ENCODE measurements at regions not wholly inside any gene's neighbourhood (a gene's known extent, or its start where the extent isn't known, plus 50 kb on each side); places are given as distances from the start of the nearest gene placed in this dataset.
A peak's percentile ranks its signal among the peaks of the same experiment; 100 is the strongest.

DNA sequence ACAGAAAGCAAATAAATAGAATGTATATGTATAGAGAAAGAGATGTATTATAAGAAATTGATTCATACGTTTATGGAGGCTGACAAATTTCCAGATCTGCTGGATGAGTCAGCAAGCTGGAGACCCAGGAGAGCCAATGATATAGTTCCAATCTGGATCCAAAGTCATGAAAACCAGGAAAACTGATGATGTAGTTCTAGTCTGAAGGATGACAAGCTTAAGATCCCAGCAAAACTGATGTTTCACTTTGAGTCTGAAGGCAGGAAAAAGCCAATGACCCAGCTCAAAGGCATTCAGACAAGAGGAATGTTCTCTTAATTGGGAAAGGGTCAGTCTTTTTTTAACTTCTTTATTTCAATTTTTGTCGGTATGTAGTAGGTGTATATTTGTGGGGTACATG, 102.6 kb downstream of the LHFPL1 start:
- Histone ChIP-seq H3K27ac (ENCODE audit: low read length) (no peak overlapping the region), H3K36me3 (ENCODE audit: control insufficient read depth, insufficient read depth, low read length) (no peaks in the 10 kb centered on the region), H3K27me3 (ENCODE audit: control insufficient read depth, insufficient read depth, low read length) (no peaks in the 10 kb centered on the region), H3K4me3 (ENCODE audit: low read length) (no peak overlapping the region), H3K9me3 (ENCODE audit: control insufficient read depth, insufficient read depth, low read length) (no peaks in the 10 kb centered on the region), H3K4me1 (ENCODE audit: control insufficient read depth, insufficient read depth, low read length) (no peaks in the 10 kb centered on the region)
- WGBS (ENCODE audit: insufficient coverage, insufficient read length), result 100% methylated on average over 1 of the region's 2 CpGs
- DNase-seq (ENCODE audit: low read depth, low spot score), result no peak

DNA sequence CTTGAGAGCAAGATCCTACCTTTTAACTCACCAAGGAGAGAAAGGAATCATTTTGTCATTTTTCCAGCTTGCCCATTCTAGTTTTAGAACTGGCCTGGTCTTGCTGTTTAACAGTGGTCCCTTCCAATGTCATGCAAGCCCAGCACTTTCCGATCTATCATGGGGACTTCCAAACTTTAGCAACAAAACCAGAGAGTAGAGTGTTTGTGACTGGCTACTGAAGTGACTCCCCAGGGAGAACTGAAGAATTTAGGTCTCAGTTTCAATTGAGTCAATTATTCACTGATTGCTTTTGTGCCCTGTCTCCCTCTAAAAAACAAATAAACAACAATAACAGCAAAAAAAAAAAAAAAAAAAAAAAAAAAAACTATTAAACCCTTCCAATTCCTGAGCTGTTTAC, 108.3 kb downstream of the LHFPL1 start:
- Histone ChIP-seq H3K4me1 (ENCODE audit: control insufficient read depth, insufficient read depth, low read length) (no peaks in the 10 kb centered on the region), H3K36me3 (ENCODE audit: control insufficient read depth, insufficient read depth, low read length) (no peaks in the 10 kb centered on the region), H3K27ac (ENCODE audit: low read length) (no peak overlapping the region), H3K9me3 (ENCODE audit: control insufficient read depth, insufficient read depth, low read length) (no peaks in the 10 kb centered on the region), H3K4me3 (ENCODE audit: low read length) (no peak overlapping the region), H3K27me3 (ENCODE audit: control insufficient read depth, insufficient read depth, low read length) (no peaks in the 10 kb centered on the region)
- no CpG with 5 or more reads among the region's 1 CpG for WGBS (ENCODE audit: insufficient coverage, insufficient read length)
- DNase-seq (ENCODE audit: low read depth, low spot score), result no peak

DNA sequence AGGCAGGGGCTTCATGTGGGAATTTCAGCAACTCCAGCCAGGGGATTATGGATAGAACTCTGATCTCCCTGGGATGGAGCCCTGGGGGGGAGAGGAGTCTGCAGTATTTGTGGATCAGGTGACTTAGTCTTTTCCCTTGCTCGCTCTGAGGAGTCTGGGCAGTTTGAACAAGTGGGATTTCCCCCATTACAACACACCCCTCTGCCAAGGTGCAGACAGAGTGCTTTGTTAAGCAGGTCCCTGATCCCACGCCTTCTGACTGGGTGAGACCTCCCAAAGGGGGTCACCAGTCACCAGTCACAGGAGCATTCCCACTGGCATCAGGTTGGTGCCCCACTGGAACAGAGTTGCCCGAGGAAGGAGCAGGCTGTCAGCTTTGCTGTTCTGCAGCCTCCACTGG, 123.9 kb downstream of the LHFPL1 start:
- no peak for DNase-seq (ENCODE audit: low read depth, low spot score)
- Histone ChIP-seq H3K27me3 (ENCODE audit: control insufficient read depth, insufficient read depth, low read length) (no peaks in the 10 kb centered on the region), H3K9me3 (ENCODE audit: control insufficient read depth, insufficient read depth, low read length) (no peaks in the 10 kb centered on the region), H3K36me3 (ENCODE audit: control insufficient read depth, insufficient read depth, low read length) (no peaks in the 10 kb centered on the region), H3K4me3 (ENCODE audit: low read length) (no peak overlapping the region), H3K27ac (ENCODE audit: low read length) (no peak overlapping the region), H3K4me1 (ENCODE audit: control insufficient read depth, insufficient read depth, low read length) (no peaks in the 10 kb centered on the region)
- WGBS (ENCODE audit: insufficient coverage, insufficient read length), result no CpG with 5 or more reads among the region's 3 CpGs

DNA sequence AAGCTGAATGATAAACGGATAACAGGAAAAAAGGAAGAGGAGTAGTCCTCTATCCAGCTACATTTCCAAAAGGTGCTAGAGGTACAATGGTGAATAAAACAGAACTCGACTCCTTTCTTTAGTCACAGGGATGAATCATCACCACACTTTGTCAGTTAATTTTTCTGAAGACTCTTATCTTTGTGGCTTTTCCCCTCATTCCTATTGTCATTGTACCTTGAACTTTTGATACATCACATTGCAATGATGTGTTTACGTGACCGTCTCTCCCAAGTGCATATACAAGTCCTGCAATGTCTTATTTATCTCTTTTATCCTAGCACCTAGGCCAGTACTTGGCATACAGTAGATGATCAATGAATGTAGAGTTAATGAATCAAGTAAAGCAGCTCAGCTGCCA, 134.7 kb downstream of the LHFPL1 start:
- Histone ChIP-seq H3K36me3 (ENCODE audit: control insufficient read depth, insufficient read depth, low read length) (no peaks in the 10 kb centered on the region), H3K4me3 (ENCODE audit: low read length) (no peak overlapping the region), H3K9me3 (ENCODE audit: control insufficient read depth, insufficient read depth, low read length) (no peaks in the 10 kb centered on the region), H3K27me3 (ENCODE audit: control insufficient read depth, insufficient read depth, low read length) (no peaks in the 10 kb centered on the region), H3K4me1 (ENCODE audit: control insufficient read depth, insufficient read depth, low read length) (no peaks in the 10 kb centered on the region), H3K27ac (ENCODE audit: low read length) (no peak overlapping the region)
- no CpG with 5 or more reads among the region's 4 CpGs for WGBS (ENCODE audit: insufficient coverage, insufficient read length)
- DNase-seq (ENCODE audit: low read depth, low spot score), result no peak

DNA sequence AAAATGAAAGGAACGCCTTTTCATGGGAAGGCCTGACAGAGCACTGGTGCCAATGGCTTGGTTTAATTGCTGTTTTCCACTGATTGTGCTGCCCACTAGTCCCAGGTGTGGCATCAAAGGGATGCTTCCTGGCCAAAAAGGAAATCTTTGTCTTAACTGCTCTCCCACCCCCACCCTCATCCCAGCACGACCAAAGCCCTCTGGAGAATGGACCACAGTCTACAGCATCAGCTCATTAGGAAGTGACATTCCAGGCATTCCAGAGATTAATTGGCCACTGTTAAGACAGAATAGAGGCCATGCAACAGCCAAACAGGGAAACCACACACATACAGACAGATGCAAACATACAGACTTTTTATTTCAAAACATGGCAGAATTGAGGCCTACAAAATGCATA, 143.2 kb downstream of the LHFPL1 start:
- no peak overlapping the region for H3K4me3 ChIP-seq (ENCODE audit: low read length)
- no CpG with 5 or more reads among the region's 2 CpGs for WGBS (ENCODE audit: insufficient coverage, insufficient read length)

DNA sequence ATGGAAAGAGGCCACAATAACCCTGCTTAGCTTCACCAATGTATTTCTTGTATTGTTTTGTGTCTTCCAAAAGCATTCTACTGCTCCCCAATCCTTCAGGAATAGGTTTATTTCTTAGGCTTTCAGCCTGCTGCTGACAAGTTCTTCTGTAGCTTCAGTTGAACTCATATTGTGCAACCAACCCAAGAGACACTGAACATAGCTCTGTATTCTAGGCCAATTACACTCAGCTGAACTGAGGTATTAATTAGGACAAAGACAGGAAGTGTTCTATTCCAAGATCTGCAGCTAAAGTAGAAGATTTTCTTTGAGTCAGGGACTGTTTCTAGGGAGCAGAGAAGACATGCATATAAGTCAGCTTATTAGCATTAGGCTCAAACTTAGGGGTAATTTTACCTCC, 151.8 kb downstream of the LHFPL1 start:
- DNase-seq (ENCODE audit: low read depth, low spot score), result no peak
- H3K4me3 ChIP-seq (ENCODE audit: low read length), result no peak overlapping the region
- no peaks in the 10 kb centered on the region for H3K36me3 ChIP-seq (ENCODE audit: control insufficient read depth, insufficient read depth, low read length)
- H3K4me1 ChIP-seq (ENCODE audit: control insufficient read depth, insufficient read depth, low read length), result no peaks in the 10 kb centered on the region
- no peaks in the 10 kb centered on the region for H3K27me3 ChIP-seq (ENCODE audit: control insufficient read depth, insufficient read depth, low read length)
- no peaks in the 10 kb centered on the region for H3K9me3 ChIP-seq (ENCODE audit: control insufficient read depth, insufficient read depth, low read length)
- H3K27ac ChIP-seq (ENCODE audit: low read length), result no peak overlapping the region

More for the DNA sequence above, 143.2 kb downstream of the LHFPL1 start:
- H3K9me3 ChIP-seq (ENCODE audit: control insufficient read depth, insufficient read depth, low read length), result no peaks in the 10 kb centered on the region
- H3K4me1 ChIP-seq (ENCODE audit: control insufficient read depth, insufficient read depth, low read length), result no peaks in the 10 kb centered on the region
- H3K36me3 ChIP-seq (ENCODE audit: control insufficient read depth, insufficient read depth, low read length), result no peaks in the 10 kb centered on the region
- no peaks in the 10 kb centered on the region for H3K27me3 ChIP-seq (ENCODE audit: control insufficient read depth, insufficient read depth, low read length)
- DNase-seq (ENCODE audit: low read depth, low spot score), result peak; percentile 45
- H3K27ac ChIP-seq (ENCODE audit: low read length), result no peak overlapping the region

DNA sequence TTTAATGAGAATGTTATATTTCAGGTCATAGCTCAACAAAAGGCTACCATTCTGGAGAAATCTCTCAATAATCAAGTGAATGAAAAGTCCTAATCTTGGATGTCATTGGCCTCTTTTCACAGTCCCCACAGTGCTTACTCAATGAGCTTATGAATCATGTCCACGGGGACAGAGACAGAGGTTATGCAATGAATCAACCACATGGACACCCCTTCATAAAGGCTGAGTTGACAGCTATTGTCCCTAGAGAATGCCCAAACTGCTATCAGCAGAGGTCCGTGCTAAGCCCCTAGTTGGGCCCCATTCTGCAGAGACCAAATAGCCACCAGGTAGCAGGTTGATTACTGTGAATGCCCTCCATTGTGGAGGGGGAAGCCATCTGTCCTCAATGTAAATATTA, 158.1 kb downstream of the LHFPL1 start:
- Histone ChIP-seq H3K4me1 (ENCODE audit: control insufficient read depth, insufficient read depth, low read length) (no peaks in the 10 kb centered on the region), H3K27ac (ENCODE audit: low read length) (no peak overlapping the region), H3K27me3 (ENCODE audit: control insufficient read depth, insufficient read depth, low read length) (no peaks in the 10 kb centered on the region), H3K9me3 (ENCODE audit: control insufficient read depth, insufficient read depth, low read length) (no peaks in the 10 kb centered on the region), H3K36me3 (ENCODE audit: control insufficient read depth, insufficient read depth, low read length) (no peaks in the 10 kb centered on the region), H3K4me3 (ENCODE audit: low read length) (no peak overlapping the region)
- WGBS (ENCODE audit: insufficient coverage, insufficient read length), result no CpG with 5 or more reads among the region's 2 CpGs
- no peak for DNase-seq (ENCODE audit: low read depth, low spot score)

DNA sequence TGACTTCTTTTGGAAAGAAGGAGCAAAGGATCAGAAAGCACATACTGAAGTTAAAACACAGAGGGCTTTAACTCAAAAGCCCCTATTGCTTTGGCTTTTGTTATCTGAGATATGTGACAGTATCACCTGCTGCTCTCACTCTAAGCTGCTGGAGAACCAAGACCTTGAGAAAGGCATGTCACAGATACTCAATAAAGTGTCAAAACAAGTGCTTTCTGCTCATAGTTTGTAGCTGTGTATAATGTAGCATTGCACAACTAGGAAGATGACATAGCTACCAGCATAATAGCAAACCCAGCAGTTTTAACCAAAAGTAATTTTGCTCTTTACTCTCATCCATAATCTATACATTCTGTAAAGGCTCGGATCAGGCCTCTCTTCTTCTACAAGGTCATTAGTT, 159.6 kb downstream of the LHFPL1 start:
- no CpG with 5 or more reads among the region's 1 CpG for WGBS (ENCODE audit: insufficient coverage, insufficient read length)

DNA sequence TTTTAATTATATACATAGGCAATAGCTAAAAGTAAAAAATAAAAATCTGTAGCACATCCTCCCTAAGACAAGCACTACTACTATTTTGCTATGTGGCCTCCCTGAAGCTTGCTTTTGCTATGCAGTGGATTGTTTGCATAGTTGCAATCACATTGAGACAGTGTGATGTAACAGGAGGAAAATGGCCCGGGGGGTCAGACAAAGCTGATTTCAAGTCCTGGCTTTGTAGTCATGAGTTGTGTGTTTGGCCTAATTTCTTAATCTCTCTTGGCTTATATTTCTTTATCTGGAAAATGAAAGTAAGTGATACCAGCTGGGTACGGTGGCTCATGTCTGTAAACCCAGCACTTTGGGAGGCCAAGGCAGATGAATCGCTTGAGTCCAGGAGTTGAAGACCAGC, 166.6 kb downstream of the LHFPL1 start:
- H3K27me3 ChIP-seq (ENCODE audit: control insufficient read depth, insufficient read depth, low read length), result no peaks in the 10 kb centered on the region
- no peak for DNase-seq (ENCODE audit: low read depth, low spot score)
- WGBS (ENCODE audit: insufficient coverage, insufficient read length), result no CpG with 5 or more reads among the region's 3 CpGs
- H3K27ac ChIP-seq (ENCODE audit: low read length), result no peak overlapping the region
- H3K4me3 ChIP-seq (ENCODE audit: low read length), result no peak overlapping the region
- H3K4me1 ChIP-seq (ENCODE audit: control insufficient read depth, insufficient read depth, low read length), result no peaks in the 10 kb centered on the region
- no peaks in the 10 kb centered on the region for H3K36me3 ChIP-seq (ENCODE audit: control insufficient read depth, insufficient read depth, low read length)
- H3K9me3 ChIP-seq (ENCODE audit: control insufficient read depth, insufficient read depth, low read length), result no peaks in the 10 kb centered on the region

More for the DNA sequence above, 159.6 kb downstream of the LHFPL1 start:
- no peak overlapping the region for H3K27ac ChIP-seq (ENCODE audit: low read length)
- no peak for DNase-seq (ENCODE audit: low read depth, low spot score)
- no peaks in the 10 kb centered on the region for H3K4me1 ChIP-seq (ENCODE audit: control insufficient read depth, insufficient read depth, low read length)
- no peaks in the 10 kb centered on the region for H3K9me3 ChIP-seq (ENCODE audit: control insufficient read depth, insufficient read depth, low read length)
- H3K36me3 ChIP-seq (ENCODE audit: control insufficient read depth, insufficient read depth, low read length), result no peaks in the 10 kb centered on the region
- H3K4me3 ChIP-seq (ENCODE audit: low read length), result no peak overlapping the region
- no peaks in the 10 kb centered on the region for H3K27me3 ChIP-seq (ENCODE audit: control insufficient read depth, insufficient read depth, low read length)

DNA sequence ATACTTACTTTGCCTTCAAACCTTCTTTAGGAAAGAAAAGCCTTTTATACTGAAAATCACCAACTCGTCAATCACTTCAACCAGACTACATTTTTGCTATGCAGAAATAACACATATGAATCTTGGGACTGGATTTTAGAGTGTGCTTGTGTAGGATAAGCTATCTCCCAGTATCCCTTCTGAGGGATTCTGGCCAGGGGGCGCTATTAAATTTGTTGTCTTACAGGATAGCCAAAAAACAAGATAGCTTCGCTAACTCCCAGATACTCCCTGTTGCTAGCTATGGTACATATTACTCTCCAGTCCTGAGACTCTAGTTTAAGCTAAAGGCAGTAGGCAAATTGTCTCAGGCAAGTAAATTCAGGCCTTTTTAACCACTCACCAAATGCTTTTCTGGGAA, 167.2 kb downstream of the LHFPL1 start:
- Histone ChIP-seq H3K36me3 (ENCODE audit: control insufficient read depth, insufficient read depth, low read length) (no peaks in the 10 kb centered on the region), H3K4me3 (ENCODE audit: low read length) (no peak overlapping the region), H3K9me3 (ENCODE audit: control insufficient read depth, insufficient read depth, low read length) (no peaks in the 10 kb centered on the region), H3K4me1 (ENCODE audit: control insufficient read depth, insufficient read depth, low read length) (no peaks in the 10 kb centered on the region), H3K27ac (ENCODE audit: low read length) (no peak overlapping the region), H3K27me3 (ENCODE audit: control insufficient read depth, insufficient read depth, low read length) (no peaks in the 10 kb centered on the region)
- peak; percentile 2 for DNase-seq (ENCODE audit: low read depth, low spot score)
- WGBS (ENCODE audit: insufficient coverage, insufficient read length), result no CpG with 5 or more reads among the region's 3 CpGs

DNA sequence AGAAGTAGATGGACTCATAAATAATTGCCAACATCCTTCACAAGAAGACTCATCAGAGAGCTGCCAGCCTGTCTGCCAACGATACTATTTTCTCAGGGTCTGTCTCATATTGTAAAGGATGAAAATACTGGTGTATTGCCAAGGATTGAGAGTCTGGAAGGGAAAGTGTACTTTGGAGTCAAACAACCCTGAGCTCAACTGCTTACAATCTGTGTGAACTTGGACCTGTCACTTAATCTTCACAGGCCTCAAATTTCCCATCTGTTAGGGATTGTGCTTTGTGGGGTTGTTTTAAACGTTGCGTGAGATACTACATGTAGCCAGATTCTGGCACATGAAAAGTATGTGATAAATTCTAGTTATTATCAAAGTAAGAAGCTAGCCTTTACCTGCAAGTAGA, 169.1 kb downstream of the LHFPL1 start:
- DNase-seq (ENCODE audit: low read depth, low spot score), result no peak
- H3K4me1 ChIP-seq (ENCODE audit: control insufficient read depth, insufficient read depth, low read length), result no peaks in the 10 kb centered on the region
- WGBS (ENCODE audit: insufficient coverage, insufficient read length), result no CpG with 5 or more reads among the region's 3 CpGs
- no peaks in the 10 kb centered on the region for H3K36me3 ChIP-seq (ENCODE audit: control insufficient read depth, insufficient read depth, low read length)
- no peaks in the 10 kb centered on the region for H3K9me3 ChIP-seq (ENCODE audit: control insufficient read depth, insufficient read depth, low read length)
- no peak overlapping the region for H3K27ac ChIP-seq (ENCODE audit: low read length)
- H3K4me3 ChIP-seq (ENCODE audit: low read length), result no peak overlapping the region
- H3K27me3 ChIP-seq (ENCODE audit: control insufficient read depth, insufficient read depth, low read length), result no peaks in the 10 kb centered on the region

All from iPS DF 6.9 (cell line).